ENCODE measurements at regions not wholly inside any gene's neighbourhood (a gene's known extent, or its start where the extent isn't known, plus 50 kb on each side); places are given as distances from the start of the nearest gene placed in this dataset.

- Histone ChIP-seq H3K4me2 (ENCODE audit: low read length) (peak overlapping the region; percentile 7; the same call in 1 of the 2 replicates), H2AFZ (ENCODE audit: low read depth, low read length, poor library complexity, severe bottlenecking) (no peak overlapping the region), H3K4me1 (ENCODE audit: control insufficient read depth in 1 of 2, insufficient read depth in 2 of 2, low read length in 2 of 2) (peaks cover 0 to 10% of the 10 kb centered on the region in 2 experiments; a peak in 2 of 4 replicates), H3K9ac (ENCODE audit: low read length) (no peak overlapping the region), H3K27ac (ENCODE audit: low read depth, low read length) (no peak overlapping the region), H3K4me3 (replicated peaks in 1 of 2; ENCODE audit: low read depth in 1 of 2, low read length in 2 of 2) (no peak overlapping the region), H3K9me2 (ENCODE audit: insufficient read depth) (no peaks in the 10 kb centered on the region), H3K27me3 (ENCODE audit: insufficient read depth, low read length) (no peaks in the 10 kb centered on the region), H4K20me1 (ENCODE audit: insufficient read depth) (no peaks in the 10 kb centered on the region), H3K9me3 (ENCODE audit: control insufficient read depth in 1 of 2, insufficient read depth in 1 of 2, low read depth in 1 of 2, low read length in 2 of 2) (no peaks in the 10 kb centered on the region), H3K36me3 (ENCODE audit: control insufficient read depth in 1 of 2, insufficient read depth in 2 of 2, low read length in 2 of 2) (no peaks in the 10 kb centered on the region), H3K79me2 (ENCODE audit: insufficient read depth, low read length) (no peaks in the 10 kb centered on the region)
- no peak for DNase-seq (ENCODE audit: low read depth, low spot score)
- CTCF ChIA-PET: no interaction called here
- RAD21 ChIA-PET (ENCODE audit: low non-redundant PET in 1 of 2, low total read pairs in 2 of 2, uncharacterized antibody in 2 of 2, unreplicated experiment in 2 of 2): no interaction called here
- intact Hi-C loops (cut with micrococcal nuclease): no loop called here
- POLR2A ChIA-PET: no interaction called here
- TF ChIP-seq SP1 (IDR thresholded peaks at IDR 0.05; ENCODE audit: low read depth): no peak
- ATAC-seq: no peak
- no TSS peak for BruUV-seq (replicated peaks)
These were observed 134.8 kb upstream of the KLF4 start for GRCh38 chr9:107624234-107624948.

GRCh38 chr9:107621436-107621835 is 131.9 kb upstream of the KLF4 start:
- Histone ChIP-seq H3K27ac (ENCODE audit: low read depth, low read length) (no peak overlapping the region), H3K79me2 (ENCODE audit: insufficient read depth, low read length) (no peaks in the 10 kb centered on the region), H3K36me3 (ENCODE audit: control insufficient read depth in 1 of 2, insufficient read depth in 2 of 2, low read length in 2 of 2) (no peaks in the 10 kb centered on the region), H3K9me2 (ENCODE audit: insufficient read depth) (no peaks in the 10 kb centered on the region), H3K4me3 (replicated peaks in 1 of 2; ENCODE audit: low read depth in 1 of 2, low read length in 2 of 2) (no peak overlapping the region), H4K20me1 (ENCODE audit: insufficient read depth) (no peaks in the 10 kb centered on the region), H3K4me1 (ENCODE audit: control insufficient read depth in 1 of 2, insufficient read depth in 2 of 2, low read length in 2 of 2) (peaks cover 0 to 31% of the 10 kb centered on the region in 2 experiments; a peak in 3 of 4 replicates), H3K9ac (ENCODE audit: low read length) (no peak overlapping the region), H3K9me3 (ENCODE audit: control insufficient read depth in 1 of 2, insufficient read depth in 1 of 2, low read depth in 1 of 2, low read length in 2 of 2) (no peaks in the 10 kb centered on the region), H3K27me3 (ENCODE audit: insufficient read depth, low read length) (no peaks in the 10 kb centered on the region), H3K4me2 (ENCODE audit: low read length) (no peak overlapping the region), H2AFZ (ENCODE audit: low read depth, low read length, poor library complexity, severe bottlenecking) (no peak overlapping the region)
- ATAC-seq (no peak), DNase-seq (ENCODE audit: low read depth, low spot score) (no peak)
- CTCF ChIA-PET: no interaction called here
- POLR2A ChIA-PET: no interaction called here
- no peak for TF ChIP-seq FOSL1 (IDR thresholded peaks at IDR 0.05; ENCODE audit: low read depth)
- no peak for TF ChIP-seq SRF (IDR thresholded peaks at IDR 0.05; ENCODE audit: low read depth)
- no peak for TF ChIP-seq POLR2AphosphoS5 (IDR thresholded peaks at IDR 0.05; ENCODE audit: low read depth, low read length)
- no peak for TF ChIP-seq EZH2 (IDR thresholded peaks at IDR 0.05)
- no peak for TF ChIP-seq ZNF274 (IDR thresholded peaks at IDR 0.05; ENCODE audit: low read depth, low read length)
- TF ChIP-seq MAX (IDR thresholded peaks at IDR 0.05): no peak
- no peak for TF ChIP-seq ZBTB33 (IDR thresholded peaks at IDR 0.05; ENCODE audit: extremely low read depth, insufficient replicate concordance, low read length)
- TF ChIP-seq, protein P1, sequence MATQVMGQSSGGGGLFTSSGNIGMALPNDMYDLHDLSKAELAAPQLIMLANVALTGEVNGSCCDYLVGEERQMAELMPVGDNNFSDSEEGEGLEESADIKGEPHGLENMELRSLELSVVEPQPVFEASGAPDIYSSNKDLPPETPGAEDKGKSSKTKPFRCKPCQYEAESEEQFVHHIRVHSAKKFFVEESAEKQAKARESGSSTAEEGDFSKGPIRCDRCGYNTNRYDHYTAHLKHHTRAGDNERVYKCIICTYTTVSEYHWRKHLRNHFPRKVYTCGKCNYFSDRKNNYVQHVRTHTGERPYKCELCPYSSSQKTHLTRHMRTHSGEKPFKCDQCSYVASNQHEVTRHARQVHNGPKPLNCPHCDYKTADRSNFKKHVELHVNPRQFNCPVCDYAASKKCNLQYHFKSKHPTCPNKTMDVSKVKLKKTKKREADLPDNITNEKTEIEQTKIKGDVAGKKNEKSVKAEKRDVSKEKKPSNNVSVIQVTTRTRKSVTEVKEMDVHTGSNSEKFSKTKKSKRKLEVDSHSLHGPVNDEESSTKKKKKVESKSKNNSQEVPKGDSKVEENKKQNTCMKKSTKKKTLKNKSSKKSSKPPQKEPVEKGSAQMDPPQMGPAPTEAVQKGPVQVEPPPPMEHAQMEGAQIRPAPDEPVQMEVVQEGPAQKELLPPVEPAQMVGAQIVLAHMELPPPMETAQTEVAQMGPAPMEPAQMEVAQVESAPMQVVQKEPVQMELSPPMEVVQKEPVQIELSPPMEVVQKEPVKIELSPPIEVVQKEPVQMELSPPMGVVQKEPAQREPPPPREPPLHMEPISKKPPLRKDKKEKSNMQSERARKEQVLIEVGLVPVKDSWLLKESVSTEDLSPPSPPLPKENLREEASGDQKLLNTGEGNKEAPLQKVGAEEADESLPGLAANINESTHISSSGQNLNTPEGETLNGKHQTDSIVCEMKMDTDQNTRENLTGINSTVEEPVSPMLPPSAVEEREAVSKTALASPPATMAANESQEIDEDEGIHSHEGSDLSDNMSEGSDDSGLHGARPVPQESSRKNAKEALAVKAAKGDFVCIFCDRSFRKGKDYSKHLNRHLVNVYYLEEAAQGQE (IDR thresholded peaks at IDR 0.05; ENCODE audit: low read depth): no peak
- RAD21 ChIA-PET (ENCODE audit: low non-redundant PET in 1 of 2, low total read pairs in 2 of 2, uncharacterized antibody in 2 of 2, unreplicated experiment in 2 of 2): no interaction called here
- BruUV-seq (replicated peaks): no TSS peak
- intact Hi-C loops (cut with micrococcal nuclease): no loop called here

All from HCT116 (cell line).